ENCODE measurements at regions not wholly inside any gene's neighbourhood (a gene's known extent, or its start where the extent isn't known, plus 50 kb on each side); places are given as distances from the start of the nearest gene placed in this dataset.
"Not testable (repeated sequence)": the region's sequence is repeated elsewhere in the genome, so short reads cannot be mapped to it uniquely, and the experiment has no call there.

DNA sequence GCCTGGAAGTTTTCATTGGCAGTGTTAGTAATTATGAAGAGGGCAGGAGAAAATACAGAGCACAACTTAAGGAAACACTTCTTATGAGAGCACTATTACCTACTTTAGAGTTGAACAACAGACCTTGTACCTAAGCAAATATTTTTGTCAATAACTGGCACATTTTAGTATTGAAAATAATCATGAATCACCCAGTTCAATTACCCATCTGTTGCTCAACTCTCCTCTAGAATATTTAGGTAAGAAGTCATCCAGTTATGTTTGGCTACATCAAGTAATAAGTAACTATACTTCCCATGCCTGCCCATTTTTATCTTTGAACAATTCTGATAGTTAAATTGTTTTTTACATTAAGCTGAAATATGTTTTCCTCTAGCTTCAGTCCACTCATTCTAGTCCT, 893.4 kb downstream of the DIAPH3 start:
- DNase-seq: no peak

GRCh38 chr13:59274958-59275727, 888.6 kb downstream of the DIAPH3 start:
- no peak for DNase-seq

DNA sequence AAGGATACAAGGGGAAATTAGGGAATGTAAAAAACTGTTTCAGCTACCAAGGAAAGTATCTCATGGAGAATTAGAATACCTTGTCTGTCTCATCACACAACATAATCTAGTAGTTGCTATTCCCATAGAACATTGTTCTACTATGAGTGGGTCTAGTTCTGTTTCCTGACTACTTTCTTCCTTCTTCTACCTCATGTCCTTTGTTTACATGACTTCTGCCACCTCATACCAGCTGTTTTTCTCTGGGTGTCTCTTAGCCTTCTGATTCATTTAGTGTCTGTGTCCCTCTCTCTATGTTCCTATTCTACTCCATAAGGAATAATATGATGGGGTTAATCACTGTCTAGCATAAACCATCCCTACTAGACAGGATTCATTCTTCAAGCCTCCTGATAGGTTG, 887.3 kb downstream of the DIAPH3 start:
- no peak for DNase-seq

GRCh38 chr13:59277106-59277505, 886.6 kb downstream of the DIAPH3 start:
- no peak for DNase-seq

GRCh38 chr13:59279028-59279427, 884.7 kb downstream of the DIAPH3 start:
- no peak for DNase-seq

DNA sequence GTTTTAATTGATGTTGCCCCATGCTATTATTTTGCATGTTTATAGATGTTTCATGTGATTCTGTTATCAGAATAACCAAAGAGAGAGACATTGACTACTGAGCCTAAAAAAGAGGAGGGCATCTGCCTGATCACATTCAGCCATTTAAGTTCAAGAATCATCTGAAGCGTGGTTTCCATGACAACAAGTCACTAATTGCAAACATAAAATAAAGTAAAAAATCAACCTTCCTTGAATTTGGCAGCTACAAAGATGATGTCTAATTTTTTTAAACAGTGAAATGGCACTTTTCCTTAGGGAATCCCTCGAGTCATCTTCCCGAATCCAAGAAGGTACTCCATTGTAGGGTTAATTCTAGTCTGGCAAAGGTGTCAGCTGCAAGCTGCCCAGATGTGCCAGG, 884.2 kb downstream of the DIAPH3 start:
- DNase-seq: no peak

DNA sequence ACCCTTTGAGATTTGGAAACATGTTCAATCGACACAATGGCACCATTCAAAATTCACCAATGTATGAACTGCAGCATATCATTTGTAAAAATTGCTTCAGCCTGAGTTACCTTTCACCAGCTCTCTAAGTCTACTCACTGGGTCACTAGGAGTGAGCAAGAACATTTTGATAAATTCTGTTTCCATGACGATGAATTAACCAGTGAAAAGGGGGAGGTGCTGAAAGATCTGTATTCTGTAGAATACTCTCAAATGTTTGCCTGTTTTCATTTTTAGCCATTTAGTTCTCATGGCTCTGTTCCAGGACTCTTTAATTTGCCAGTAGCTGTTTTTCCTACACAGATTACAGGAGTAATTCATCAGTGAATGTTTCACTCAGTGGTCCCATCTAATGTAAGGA, 883.4 kb downstream of the DIAPH3 start:
- DNase-seq: no peak

- no peak for DNase-seq
These were observed 882.3 kb downstream of the DIAPH3 start for GRCh38 chr13:59281453-59281852.

DNA sequence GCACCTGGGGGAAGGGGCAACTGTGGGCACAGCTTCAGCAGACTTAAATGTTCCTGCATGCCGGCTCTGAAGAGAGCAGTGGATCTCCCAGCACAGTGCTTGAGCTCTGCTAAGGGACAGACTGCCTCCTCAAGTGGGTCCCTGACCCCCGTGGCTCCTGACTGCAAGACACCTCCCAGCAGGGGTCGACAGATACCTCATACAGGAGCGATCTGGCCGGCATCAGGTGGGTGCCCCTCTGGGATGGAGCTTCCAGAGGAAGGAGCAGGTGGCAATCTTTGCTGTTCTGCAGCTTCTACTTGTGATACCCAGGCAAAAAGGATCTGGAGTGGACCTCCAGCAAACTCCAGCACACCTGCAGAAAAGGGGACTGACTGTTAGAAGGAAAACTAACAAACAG, 871.5 kb downstream of the DIAPH3 start:
- DNase-seq: not testable (repeated sequence)

GRCh38 chr13:59299584-59299983, 864.1 kb downstream of the DIAPH3 start:
- DNase-seq: no peak

GRCh38 chr13:59300355-59301173, 863.2 kb downstream of the DIAPH3 start:
- DNase-seq: peak; percentile 26

- DNase-seq: no peak
These were observed 862.6 kb downstream of the DIAPH3 start for GRCh38 chr13:59301174-59301567.

- DNase-seq: no peak
These were observed 860.3 kb downstream of the DIAPH3 start for GRCh38 chr13:59303433-59303832.

GRCh38 chr13:59304596-59304995, 859.1 kb downstream of the DIAPH3 start:
- no peak for DNase-seq

DNA sequence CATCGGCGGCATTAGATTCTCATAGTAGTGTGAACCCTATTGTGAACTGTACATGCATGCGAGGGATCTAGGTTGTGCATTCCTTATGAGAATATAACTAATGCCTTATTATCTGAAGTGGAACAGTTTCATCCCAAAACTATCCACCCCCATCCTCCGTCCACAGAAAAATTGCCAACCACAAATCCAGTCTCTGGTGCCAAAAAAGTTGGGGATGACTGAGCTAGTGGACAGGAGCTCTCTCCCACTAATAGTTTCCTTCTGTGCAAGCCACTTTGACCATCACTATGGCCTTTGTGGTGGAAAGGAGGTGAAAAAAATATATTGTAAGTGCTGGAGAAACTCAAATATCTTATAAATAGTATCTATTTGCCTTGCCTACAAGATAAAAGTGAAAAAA, 857.8 kb downstream of the DIAPH3 start:
- DNase-seq: no peak

DNA sequence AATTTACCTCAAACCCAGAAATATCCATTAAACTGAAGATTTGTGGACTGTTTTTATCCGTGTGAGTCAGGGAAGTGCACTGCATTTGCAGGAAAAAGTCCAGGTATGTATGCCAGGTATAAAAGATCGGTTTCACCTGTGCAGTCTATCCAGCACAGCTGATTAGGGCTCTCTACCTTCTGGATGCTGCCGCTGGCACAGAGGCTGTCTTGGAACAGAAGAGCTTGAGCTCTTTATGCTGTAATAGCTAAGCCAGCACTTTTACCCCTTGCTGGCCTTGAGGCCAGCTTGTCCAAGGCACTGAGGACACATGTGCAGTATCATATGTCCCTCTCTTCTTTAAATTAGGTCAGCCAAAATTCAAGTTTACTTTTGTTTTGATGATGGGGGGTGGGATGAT, 851.0 kb downstream of the DIAPH3 start:
- no peak for DNase-seq

DNA sequence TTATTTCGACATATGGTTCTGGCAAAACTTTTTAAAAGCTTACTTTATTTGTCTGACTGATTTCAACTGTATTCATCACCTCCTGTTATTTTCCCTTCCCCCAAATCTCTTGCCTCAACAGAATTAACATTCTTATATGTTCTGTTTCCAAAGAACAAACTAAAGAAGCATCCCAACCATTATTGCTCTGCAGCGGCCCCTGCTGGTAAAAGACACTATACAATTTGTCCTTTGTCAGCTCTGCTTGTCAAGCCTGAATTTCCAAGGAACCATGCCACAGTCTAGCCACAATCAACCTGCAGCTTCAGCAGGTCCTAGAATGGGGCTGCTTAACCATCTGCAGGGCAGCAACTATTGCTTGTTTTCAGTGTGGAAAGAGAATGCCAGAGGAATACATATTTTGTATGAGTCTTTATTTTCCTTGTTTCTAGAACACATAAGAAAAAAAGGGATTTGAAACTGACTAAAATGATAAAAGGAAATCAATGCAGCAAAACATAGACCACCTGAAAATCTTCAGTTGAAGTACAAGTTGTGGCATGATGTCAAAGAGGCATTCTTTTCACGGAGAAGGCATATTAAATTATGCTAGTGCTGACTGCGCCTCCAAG, 845.3 kb downstream of the DIAPH3 start:
- peak; percentile 82 for DNase-seq

DNA sequence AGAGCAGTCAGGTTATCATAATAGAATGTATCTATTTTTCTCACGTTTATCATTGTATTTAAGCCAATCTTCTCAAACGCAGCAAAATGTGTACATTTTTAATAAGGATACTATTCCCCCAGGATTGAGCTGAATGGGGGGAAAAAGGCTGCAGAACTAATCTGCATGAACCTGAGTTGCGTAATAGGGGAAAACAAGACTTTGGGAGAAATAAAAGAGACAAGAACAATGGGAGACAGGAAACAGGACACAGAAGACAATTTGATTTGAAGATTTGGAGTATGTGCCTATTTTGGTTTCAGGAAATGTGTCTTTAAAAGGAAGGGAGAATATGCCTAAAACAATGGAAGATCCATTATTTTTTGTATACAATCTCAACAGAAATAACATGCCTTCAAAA, 844.5 kb downstream of the DIAPH3 start:
- no peak for DNase-seq

- no peak for DNase-seq
These were observed 843.7 kb downstream of the DIAPH3 start for GRCh38 chr13:59320021-59320420.

- DNase-seq: not testable (repeated sequence)
These were observed 839.3 kb downstream of the DIAPH3 start for GRCh38 chr13:59324401-59324800.

DNA sequence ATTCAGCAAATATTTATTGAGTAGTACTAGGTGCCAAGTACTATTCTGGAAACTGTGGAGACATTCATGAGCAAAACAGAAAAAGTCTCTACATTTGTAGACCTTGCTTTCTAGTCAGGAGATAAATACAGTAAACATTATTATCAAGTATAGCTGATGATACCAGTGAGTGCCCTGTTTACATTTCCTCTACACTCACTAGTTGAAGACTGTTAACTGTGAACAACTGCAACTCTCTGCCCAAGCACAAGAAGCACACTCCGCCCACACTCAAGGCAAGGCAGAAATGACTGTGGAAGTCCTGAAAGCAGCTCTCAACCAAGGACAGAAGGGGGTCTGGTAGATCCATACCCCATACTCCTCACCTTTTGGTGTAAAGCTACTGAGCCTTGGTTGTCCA, 837.0 kb downstream of the DIAPH3 start:
- no peak for DNase-seq

DNA sequence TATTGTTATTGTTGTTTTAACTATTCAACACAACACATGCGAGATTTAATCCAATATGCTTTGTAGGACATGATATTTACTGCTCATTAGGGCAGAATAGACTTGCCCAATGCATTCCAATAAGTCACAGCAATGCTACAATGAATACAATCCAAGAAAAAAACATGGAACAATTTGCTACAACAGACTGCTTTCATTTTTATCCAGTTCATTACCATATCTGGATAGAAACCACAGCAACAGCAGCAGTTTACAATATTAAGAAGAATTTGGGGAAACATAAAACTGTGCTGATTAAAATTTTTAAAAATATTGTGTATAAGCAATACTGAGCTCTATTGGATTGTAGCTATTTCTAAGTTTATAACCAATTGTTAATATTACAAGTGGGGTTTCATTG, 833.0 kb downstream of the DIAPH3 start:
- DNase-seq: no peak

GRCh38 chr13:59332966-59333365, 830.8 kb downstream of the DIAPH3 start:
- DNase-seq: peak; percentile 10

DNA sequence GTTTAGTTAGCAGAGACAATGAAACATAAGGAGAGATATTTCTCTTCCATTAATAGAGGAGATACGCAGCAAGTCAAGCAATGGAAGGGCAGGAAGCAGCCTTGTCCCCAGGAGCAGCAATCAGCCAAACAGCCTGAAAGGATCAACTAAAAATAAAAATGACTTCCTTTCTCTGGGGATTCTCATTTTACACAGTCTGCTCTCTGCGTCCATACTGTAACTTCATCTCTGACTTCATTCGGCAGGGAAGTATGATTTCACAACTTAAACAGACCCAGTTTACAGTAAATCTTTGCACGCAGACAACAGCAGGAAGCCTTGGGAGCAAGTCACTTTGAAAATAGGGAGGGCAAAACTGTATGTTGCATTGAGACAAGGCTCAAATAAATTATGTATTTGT, 826.7 kb downstream of the DIAPH3 start:
- DNase-seq: peak; percentile 31
